ENCODE measurements at regions not wholly inside any gene's neighbourhood (a gene's known extent, or its start where the extent isn't known, plus 50 kb on each side); places are given as distances from the start of the nearest gene placed in this dataset.

DNA sequence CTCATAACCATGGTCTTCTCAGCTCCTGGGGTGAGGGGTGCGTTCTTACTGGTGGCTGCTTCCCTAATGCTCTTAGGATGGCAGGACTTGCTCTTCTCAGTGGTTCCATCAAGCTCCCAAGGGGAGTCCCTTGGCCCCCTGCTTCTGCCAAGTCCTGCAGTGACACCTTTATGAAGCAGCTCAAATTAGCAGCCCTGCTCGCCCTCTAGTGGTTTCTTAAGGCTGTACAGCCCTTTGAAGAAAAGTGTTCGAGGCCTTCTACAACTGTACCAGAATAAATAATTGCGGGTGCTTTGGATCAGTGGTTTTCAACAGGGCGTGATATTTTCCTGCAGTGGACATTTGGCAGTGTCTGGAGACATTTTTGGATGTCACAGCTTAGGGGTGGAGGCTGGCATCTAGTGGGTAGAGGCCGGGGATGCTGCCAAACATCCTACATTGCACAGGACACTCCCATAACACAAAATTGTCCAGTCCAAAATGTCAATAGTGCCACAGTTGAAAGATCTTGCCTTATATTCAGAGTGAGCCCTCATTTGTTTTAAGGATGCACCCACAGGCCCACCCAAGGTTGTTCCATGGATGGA is 204.7 kb upstream of the S100G start:
- Histone ChIP-seq H3K27me3 (peaks cover 0 to 6% (median 0%) of the 10 kb centered on the region in 3 donors), H3K27ac (no peak overlapping the region), H3K4me1 (no peaks in the 10 kb centered on the region), H3K9me3 (no peaks in the 10 kb centered on the region), H3K36me3 (no peaks in the 10 kb centered on the region), H3K4me3 (no peak overlapping the region)
- DNase-seq, result peak; percentile 39 to 56
- intact Hi-C loops (cut with DNase I; ENCODE audit: low total_unique reads), result no loop called here
- TF ChIP-seq POLR2A (IDR thresholded peaks at IDR 0.05), result no peak
- TF ChIP-seq, protein P1, sequence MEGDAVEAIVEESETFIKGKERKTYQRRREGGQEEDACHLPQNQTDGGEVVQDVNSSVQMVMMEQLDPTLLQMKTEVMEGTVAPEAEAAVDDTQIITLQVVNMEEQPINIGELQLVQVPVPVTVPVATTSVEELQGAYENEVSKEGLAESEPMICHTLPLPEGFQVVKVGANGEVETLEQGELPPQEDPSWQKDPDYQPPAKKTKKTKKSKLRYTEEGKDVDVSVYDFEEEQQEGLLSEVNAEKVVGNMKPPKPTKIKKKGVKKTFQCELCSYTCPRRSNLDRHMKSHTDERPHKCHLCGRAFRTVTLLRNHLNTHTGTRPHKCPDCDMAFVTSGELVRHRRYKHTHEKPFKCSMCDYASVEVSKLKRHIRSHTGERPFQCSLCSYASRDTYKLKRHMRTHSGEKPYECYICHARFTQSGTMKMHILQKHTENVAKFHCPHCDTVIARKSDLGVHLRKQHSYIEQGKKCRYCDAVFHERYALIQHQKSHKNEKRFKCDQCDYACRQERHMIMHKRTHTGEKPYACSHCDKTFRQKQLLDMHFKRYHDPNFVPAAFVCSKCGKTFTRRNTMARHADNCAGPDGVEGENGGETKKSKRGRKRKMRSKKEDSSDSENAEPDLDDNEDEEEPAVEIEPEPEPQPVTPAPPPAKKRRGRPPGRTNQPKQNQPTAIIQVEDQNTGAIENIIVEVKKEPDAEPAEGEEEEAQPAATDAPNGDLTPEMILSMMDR (IDR thresholded peaks at IDR 0.05), result peak in 4 of 7 experiments; percentile 14 to 60 (median 34)
- 35 to 47% (median 46%) methylated on average over 5 to 6 of the region's 6 CpGs for WGBS, 5 donors

DNA sequence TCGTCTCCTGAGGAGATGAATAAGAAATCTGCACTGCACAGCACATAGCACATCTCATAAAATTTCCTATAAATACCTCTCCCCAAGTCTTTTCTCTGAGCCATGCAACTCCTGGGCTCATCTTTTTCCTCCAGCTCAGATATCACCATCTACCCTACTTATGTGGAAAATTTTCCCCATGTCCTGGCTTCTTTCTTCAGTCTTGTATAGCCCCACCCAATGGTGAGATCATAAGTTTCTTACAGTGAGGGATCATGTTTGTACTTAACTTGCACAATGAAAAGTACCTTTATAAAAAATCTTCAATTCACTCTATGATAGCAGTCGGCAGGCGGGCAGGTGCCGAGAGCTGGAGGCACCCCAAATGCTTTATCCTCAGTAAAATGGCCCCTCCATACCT is 198.6 kb upstream of the S100G start:
- Histone ChIP-seq H3K9me3 (no peaks in the 10 kb centered on the region), H3K27me3 (peaks cover 0 to 12% (median 0%) of the 10 kb centered on the region in 3 donors), H3K4me3 (no peak overlapping the region), H3K27ac (no peak overlapping the region), H3K4me1 (no peaks in the 10 kb centered on the region), H3K36me3 (no peaks in the 10 kb centered on the region)
- intact Hi-C loops (cut with DNase I; ENCODE audit: low total_unique reads), result no loop called here
- DNase-seq, result no peak
- 74 to 92% (median 85%) methylated on average over 4 of the region's 4 CpGs for WGBS, 5 donors
- TF ChIP-seq, protein P1 (IDR thresholded peaks at IDR 0.05), result no peak
- no peak for TF ChIP-seq POLR2AphosphoS5 (IDR thresholded peaks at IDR 0.05)
- TF ChIP-seq POLR2A (IDR thresholded peaks at IDR 0.05), result no peak
- TF ChIP-seq EP300 (IDR thresholded peaks at IDR 0.05), result no peak

DNA sequence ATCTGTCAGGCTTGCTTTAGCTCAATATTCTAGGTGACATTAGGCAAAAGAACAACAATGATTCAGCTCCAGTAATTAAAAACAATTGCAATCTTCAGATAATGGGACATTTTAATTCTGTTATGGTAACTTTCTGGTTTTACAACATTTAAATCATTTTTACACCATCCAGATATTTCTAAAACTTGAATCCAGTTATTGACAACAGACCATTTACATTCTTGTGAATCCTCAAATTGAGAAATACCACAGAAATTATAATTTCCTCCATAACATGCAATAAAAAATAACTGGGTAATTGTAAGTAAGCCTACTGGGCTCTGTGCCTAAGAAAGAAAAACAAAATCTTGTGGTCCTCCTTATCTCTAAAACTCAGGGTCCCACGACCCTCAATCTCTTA is 195.0 kb upstream of the S100G start:
- intact Hi-C loops (cut with DNase I; ENCODE audit: low total_unique reads), result no loop called here
- H3K4me1 ChIP-seq, result no peaks in the 10 kb centered on the region
- no peak overlapping the region for H3K4me3 ChIP-seq
- 13 to 33% (median 25%) methylated on average over 1 of the region's 1 CpG for WGBS, 5 donors
- H3K27me3 ChIP-seq, result peaks cover 0 to 6% (median 0%) of the 10 kb centered on the region in 3 donors
- no peaks in the 10 kb centered on the region for H3K9me3 ChIP-seq
- no peaks in the 10 kb centered on the region for H3K36me3 ChIP-seq
- TF ChIP-seq EP300 (IDR thresholded peaks at IDR 0.05), result no peak
- TF ChIP-seq, protein P1 (IDR thresholded peaks at IDR 0.05), result no peak
- TF ChIP-seq POLR2A (IDR thresholded peaks at IDR 0.05), result no peak
- TF ChIP-seq POLR2AphosphoS5 (IDR thresholded peaks at IDR 0.05), result no peak
- H3K27ac ChIP-seq, result no peak overlapping the region
- no peak for DNase-seq

DNA sequence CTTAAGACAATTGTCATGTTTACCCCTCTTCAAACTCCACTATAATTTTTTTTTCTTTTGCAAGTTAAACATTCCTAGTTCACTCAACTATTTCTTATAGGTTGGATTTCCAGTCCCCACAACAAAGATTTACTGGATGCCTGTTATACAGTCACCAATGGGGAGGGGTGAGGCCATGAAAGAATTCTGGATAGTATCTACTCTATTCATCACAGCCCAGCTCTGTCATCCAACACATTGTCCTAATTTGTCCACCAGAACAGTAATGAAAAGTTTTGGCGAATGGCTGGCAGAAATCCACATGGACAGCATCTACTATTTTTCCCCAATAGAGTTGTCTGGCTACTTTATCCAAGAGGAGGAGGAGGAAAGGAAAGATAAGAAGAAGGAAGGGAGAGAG is 192.7 kb upstream of the S100G start:
- WGBS, 5 donors, result 71 to 90% (median 83%) methylated on average over 1 of the region's 1 CpG
- H3K36me3 ChIP-seq, result no peaks in the 10 kb centered on the region
- H3K27ac ChIP-seq, result no peak overlapping the region
- H3K27me3 ChIP-seq, result peaks cover 0 to 3% (median 0%) of the 10 kb centered on the region in 3 donors
- no peaks in the 10 kb centered on the region for H3K4me1 ChIP-seq
- no peak for DNase-seq
- TF ChIP-seq POLR2AphosphoS5 (IDR thresholded peaks at IDR 0.05), result no peak
- TF ChIP-seq, protein P1 (IDR thresholded peaks at IDR 0.05), result no peak
- no peak for TF ChIP-seq EP300 (IDR thresholded peaks at IDR 0.05)
- TF ChIP-seq POLR2A (IDR thresholded peaks at IDR 0.05), result no peak
- no peak overlapping the region for H3K4me3 ChIP-seq
- H3K9me3 ChIP-seq, result no peaks in the 10 kb centered on the region
- intact Hi-C loops (cut with DNase I; ENCODE audit: low total_unique reads), result no loop called here
